ENCODE measurements at regions not wholly inside any gene's neighbourhood (a gene's known extent, or its start where the extent isn't known, plus 50 kb on each side); places are given as distances from the start of the nearest gene placed in this dataset.
A peak's percentile ranks its signal among the peaks of the same experiment; 100 is the strongest.

- peak; percentile 53 for TF ChIP-seq CTCF (conservative IDR thresholded peaks at IDR 0.05)
- H3K27ac ChIP-seq: no peak overlapping the region
These were observed 167.1 kb upstream of the FAM3C start for GRCh38 chr7:121563177-121563576.

GRCh38 chr7:121562259-121562658 is 166.2 kb upstream of the FAM3C start:
- H3K27ac ChIP-seq: no peak overlapping the region
- TF ChIP-seq CTCF (conservative IDR thresholded peaks at IDR 0.05): no peak

GRCh38 chr7:121561717-121562116 is 165.6 kb upstream of the FAM3C start:
- H3K27ac ChIP-seq: no peak overlapping the region
- TF ChIP-seq CTCF (conservative IDR thresholded peaks at IDR 0.05): no peak

GRCh38 chr7:121560267-121560990 is 164.3 kb upstream of the FAM3C start:
- no peak overlapping the region for H3K27ac ChIP-seq
- TF ChIP-seq CTCF (conservative IDR thresholded peaks at IDR 0.05): no peak

- peak; percentile 35; the same call in 1 of the 2 replicates for TF ChIP-seq CTCF (conservative IDR thresholded peaks at IDR 0.05)
- H3K27ac ChIP-seq: no peak overlapping the region
These were observed 162.2 kb upstream of the FAM3C start for GRCh38 chr7:121558288-121558687.

GRCh38 chr7:121557034-121557892 is 161.2 kb upstream of the FAM3C start:
- no peak overlapping the region for H3K27ac ChIP-seq

More at GRCh38 chr7:121557034-121557892, 161.2 kb upstream of the FAM3C start:
- TF ChIP-seq CTCF (conservative IDR thresholded peaks at IDR 0.05): no peak
